ENCODE measurements at regions not wholly inside any gene's neighbourhood (a gene's known extent, or its start where the extent isn't known, plus 50 kb on each side); places are given as distances from the start of the nearest gene placed in this dataset.

DNA sequence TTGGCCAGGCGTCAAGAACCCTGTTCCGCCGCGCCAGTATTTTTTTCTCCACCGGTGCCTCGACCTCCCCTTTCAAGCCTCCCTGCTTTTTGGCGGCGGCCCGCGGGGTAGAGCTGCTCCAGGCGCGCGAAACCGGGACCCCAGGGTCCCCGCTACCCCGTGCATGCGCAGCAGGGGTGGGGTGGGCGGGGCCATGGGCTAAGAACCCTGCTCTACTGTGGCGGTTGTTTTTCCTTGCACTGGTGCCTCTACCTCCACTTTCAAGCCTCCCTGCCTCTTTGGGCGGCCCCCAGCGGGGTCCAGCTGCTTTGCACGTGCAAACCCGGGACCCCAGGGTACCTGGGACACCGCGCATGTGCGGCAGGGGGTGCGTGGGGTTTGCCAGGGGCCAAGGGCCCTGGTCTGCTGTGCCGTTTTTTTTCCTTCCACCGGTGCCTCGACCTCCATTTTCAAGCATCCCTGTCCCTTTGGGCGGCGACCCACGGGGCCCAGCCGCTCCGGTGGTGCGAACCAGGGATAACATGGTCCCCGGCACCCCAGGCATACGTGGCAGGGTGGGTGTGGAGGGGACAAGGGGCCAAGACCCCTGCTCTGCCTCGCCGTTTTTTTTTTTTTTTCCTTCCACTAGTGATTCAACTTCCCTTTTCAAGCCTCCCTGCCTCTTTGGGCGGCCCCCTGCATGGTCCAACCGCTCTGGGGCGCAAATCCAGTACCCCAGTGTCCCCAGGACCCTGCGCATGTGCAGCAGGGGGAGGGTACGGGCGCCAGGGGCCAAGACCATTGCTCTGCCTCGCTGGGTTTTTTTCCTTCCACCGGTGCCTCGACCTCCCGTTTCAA, 326.8 kb downstream of the ALG10 start:
- TF ChIP-seq, protein P1, sequence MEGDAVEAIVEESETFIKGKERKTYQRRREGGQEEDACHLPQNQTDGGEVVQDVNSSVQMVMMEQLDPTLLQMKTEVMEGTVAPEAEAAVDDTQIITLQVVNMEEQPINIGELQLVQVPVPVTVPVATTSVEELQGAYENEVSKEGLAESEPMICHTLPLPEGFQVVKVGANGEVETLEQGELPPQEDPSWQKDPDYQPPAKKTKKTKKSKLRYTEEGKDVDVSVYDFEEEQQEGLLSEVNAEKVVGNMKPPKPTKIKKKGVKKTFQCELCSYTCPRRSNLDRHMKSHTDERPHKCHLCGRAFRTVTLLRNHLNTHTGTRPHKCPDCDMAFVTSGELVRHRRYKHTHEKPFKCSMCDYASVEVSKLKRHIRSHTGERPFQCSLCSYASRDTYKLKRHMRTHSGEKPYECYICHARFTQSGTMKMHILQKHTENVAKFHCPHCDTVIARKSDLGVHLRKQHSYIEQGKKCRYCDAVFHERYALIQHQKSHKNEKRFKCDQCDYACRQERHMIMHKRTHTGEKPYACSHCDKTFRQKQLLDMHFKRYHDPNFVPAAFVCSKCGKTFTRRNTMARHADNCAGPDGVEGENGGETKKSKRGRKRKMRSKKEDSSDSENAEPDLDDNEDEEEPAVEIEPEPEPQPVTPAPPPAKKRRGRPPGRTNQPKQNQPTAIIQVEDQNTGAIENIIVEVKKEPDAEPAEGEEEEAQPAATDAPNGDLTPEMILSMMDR (IDR thresholded peaks at IDR 0.05; ENCODE audit: borderline replicate concordance, insufficient read depth, low read depth, low read length) = no peak

DNA sequence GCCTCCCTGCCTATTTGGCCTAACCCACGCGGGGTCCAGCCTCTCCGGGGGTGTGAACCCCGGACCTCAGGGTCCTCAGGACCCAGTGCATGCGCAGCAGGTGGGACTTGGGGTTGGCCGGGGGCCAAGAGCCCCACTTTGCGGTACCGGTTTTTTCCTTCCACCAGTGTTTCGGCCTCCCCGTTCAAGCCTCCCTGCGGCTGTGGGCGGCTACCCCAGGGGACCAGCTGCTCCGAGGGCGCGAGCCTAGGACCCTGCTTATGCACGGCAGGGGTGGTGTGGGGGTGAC, 327.3 kb downstream of the ALG10 start:
- TF ChIP-seq, protein P1 (IDR thresholded peaks at IDR 0.05; ENCODE audit: borderline replicate concordance, insufficient read depth, low read depth, low read length) = no peak
- no peak overlapping the region for H3K4me3 ChIP-seq (ENCODE audit: low read depth, low read length)

More for the DNA sequence above, 326.8 kb downstream of the ALG10 start:
- no peak overlapping the region for H3K4me3 ChIP-seq (ENCODE audit: low read depth, low read length)

DNA sequence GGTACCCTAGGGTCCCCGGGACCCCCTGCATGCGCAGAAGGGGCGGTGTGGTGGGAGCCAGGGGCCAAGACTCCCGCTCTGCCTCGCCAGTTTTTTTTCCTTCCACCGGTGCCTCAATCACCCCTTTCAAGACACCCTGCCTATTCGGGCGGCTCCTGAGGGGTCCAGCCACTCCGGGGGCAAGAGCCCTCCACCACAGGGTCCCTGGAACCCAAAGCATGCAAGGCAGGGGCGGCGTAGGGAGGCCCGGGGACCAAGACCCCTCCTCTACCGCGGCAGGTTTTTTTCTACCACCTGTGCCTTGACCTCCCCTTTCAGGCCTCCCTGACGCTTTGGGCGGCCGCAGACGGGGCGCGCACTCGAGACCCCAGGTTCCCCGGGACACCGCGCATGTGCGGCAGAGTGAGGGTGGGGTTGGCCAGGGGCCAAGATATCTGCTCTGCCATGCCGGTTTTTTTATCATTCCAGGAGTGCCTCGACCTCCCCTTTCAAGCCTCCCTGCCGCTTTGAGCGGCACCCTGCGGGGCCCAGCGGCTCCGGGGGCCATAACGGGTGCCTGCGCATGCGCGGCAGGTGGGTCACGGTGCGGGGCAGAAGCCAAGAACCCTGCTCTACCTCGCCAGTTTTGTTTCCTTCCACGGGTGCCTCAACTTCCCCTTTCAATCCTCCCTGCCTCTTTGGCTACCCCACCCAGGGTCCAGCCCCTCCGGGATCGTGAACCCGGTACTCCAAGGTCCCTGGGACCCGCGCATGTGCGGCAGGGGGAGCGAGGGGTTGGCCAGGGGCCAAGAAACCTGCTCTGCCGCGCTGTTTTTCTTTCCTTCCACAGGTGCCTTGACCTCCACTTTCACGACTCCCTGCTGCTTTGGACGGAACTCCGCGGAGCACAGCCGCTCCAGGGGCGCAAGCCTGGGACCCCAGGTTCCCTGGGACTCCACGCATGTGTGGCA, 328.1 kb downstream of the ALG10 start:
- TF ChIP-seq, protein P1 (IDR thresholded peaks at IDR 0.05; ENCODE audit: borderline replicate concordance, insufficient read depth, low read depth, low read length) = no peak
- no peak overlapping the region for H3K4me3 ChIP-seq (ENCODE audit: low read depth, low read length)

DNA sequence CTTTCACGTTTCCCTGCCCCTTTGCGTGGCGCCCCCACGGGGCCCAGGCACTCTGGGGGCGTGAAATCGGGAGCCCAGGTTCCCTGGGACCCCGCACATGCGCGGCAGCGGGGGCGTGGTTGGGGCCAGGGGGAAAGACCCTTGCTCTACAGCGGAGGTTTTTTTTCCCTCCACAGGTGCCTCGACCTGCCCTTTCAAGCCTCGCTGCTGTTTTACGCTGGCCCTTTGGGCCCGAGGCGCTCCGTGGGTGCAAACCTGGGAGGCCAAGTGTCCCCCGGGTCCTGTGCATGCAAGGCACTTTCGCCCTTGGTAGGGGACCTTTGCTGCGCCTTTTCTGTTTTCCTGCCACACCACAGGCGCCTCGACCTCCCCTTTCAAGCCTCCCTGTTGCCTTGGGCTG, 329.8 kb downstream of the ALG10 start:
- TF ChIP-seq, protein P1 (IDR thresholded peaks at IDR 0.05; ENCODE audit: borderline replicate concordance, insufficient read depth, low read depth, low read length) = no peak
- H3K4me3 ChIP-seq (ENCODE audit: low read depth, low read length) = no peak overlapping the region

DNA sequence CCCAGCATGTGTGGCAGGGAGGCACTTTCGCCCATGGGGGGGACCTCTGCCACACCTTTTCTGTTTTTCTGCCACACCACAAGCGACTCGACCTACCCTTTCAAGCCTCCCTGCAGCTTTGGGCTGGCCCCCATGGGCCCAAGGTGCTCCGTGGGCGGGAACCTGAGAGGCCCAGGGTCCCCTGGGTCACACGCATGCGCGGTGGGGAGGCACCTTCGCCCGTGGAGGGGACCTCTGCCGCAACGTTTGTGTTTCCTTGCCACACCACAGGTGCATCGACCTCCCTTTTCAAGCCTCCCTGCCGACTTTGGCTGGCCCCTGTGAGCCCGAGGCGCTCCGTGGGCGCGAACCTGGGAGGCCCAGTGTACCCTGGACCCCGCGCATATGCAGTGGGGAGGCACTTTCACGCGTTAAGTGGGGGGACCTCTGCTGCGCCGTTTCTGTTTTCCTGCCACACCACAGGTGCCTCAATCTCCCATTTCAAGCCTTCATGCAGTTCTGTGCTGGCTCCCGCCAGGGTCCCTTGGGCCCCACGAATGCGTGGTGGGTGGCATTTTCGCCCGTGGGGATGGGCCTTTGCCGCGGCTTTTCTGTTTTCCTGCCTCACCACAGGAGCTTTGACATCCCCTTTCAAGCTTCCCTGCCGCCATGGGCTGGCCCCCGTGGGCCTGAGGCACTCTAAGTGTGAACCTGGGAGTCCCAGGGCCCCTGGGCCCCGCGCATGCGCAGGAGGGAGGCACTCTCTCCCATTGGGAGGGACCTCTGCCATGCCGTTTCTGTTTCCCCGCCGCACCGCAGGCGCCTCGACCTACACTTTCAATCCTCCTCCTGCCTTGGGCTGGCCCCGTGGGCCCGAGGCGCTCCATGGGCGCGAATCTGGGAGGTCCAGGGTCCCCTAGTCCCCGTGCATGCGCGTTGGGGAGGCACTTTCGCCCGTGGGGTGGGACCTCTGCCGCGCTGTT, 332.2 kb downstream of the ALG10 start:
- TF ChIP-seq, protein P1 (IDR thresholded peaks at IDR 0.05; ENCODE audit: borderline replicate concordance, insufficient read depth, low read depth, low read length) = no peak
- H3K4me3 ChIP-seq (ENCODE audit: low read depth, low read length) = no peak overlapping the region

DNA sequence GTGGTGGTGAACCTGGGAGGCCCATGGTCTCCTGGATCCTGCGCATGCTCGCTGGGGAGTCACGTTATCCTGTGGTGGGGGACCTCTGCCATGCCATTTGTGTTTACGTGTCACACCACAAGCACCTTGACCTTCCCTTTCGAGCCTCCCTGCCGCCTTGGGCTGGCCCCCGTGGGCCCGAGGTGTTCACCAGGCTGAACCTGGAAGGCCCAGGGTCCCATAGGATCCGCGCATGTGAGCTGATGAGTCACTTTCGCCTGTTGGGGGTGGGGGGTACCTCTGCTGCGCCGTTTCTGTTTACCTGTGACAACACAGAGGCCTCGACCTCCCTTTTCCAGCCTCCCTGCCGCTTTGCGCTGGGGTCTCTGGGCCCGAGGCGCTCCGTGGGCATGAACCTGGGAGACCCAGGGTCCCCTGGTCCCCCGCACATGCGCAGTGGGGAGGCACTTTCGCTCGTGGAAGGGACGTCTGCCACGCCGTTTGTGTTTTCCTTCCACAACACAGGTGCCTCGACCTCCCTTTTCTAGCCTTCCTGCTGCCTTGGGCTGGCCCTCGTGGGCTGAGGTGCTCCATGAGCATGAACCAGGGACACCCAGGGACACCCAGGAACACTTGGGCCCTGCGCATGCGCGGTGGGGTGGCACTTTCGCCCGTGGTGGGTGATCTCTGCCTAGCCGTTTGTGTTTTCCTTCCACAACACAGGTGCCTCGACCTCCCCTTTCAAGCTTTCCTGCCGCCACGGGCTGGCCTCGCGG, 334.1 kb downstream of the ALG10 start:
- TF ChIP-seq, protein P1 (IDR thresholded peaks at IDR 0.05; ENCODE audit: borderline replicate concordance, insufficient read depth, low read depth, low read length) = no peak
- H3K4me3 ChIP-seq (ENCODE audit: low read depth, low read length) = no peak overlapping the region
